WTC11 (cell line): ENCODE measurements at regions not wholly inside any gene's neighbourhood (a gene's known extent, or its start where the extent isn't known, plus 50 kb on each side); places are given as distances from the start of the nearest gene placed in this dataset.

Source experiments
- ATF3 ChIP-seq: sonication (generic); formaldehyde crosslinking; conservative IDR thresholded peaks from 2 replicates; pipeline ENCODE4 v1.8.1; 2022; ENCODE audit warnings: mild to moderate bottlenecking, missing genetic modification reagents
- CREM ChIP-seq: sonication (generic); formaldehyde crosslinking; IDR thresholded peaks from 2 replicates; pipeline ENCODE4 v1.8.1; 2022; ENCODE audit warnings: mild to moderate bottlenecking, missing genetic modification reagents, moderate library complexity
- CTCF ChIP-seq: fragments of 200-600 bp; IDR thresholded peaks from 2 replicates; pipeline ENCODE4 v1.8.0; 2022; ENCODE audit warnings: antibody characterized with exemption
- MYBL2 ChIP-seq: sonication (generic); formaldehyde crosslinking; IDR thresholded peaks from 2 replicates; pipeline ENCODE4 v1.8.1; 2023; ENCODE audit warnings: mild to moderate bottlenecking, moderate library complexity, missing genetic modification reagents
- TF ChIP-seq, protein P1 (sequence below): sonication (generic); formaldehyde crosslinking; IDR thresholded peaks from 2 replicates; pipeline ENCODE4 v1.8.1; 2022; ENCODE audit warnings: mild to moderate bottlenecking, moderate library complexity, missing genetic modification reagents
- TF ChIP-seq, protein P2 (sequence below): sonication (generic); formaldehyde crosslinking; IDR thresholded peaks from 2 replicates; pipeline ENCODE4 v1.8.1; 2023; ENCODE audit warnings: mild to moderate bottlenecking, missing genetic modification reagents

DNA sequence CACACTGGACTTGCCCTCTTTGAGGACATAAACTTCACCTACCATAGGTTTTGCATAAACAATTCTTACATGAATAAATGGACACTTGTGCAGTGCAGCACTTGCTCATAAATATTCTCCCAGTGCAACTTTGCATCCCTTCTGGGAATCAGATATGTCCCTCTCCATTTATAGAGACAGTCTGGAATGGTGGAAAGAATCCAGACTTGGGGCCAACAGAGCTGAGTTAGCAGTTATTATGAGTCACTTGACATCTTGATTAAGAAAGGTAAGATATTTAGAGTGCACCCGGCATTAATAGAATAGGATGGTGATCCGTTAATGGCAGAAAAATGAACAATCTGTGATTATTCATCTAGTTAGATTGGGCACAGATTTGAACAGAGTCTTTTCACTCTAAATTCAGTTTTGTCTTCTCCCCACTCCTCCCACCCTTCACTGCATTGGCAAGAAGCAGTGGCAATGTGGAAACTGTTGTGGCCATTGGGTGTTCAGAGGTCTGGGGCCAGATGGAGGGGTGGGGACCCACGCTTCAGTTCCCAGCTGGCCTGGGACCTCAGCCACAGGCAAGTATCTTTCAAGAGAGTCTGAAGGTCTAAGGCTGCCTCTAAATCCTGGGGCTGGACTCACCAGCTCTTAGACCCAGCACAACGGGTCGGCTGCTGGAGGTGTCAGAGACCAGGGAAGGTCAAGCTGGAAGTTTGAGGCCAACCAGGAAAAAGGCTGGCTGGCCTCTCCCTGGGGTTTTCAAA is 58.9 kb upstream of the KY start:
- TF ChIP-seq CTCF (no peak), CREM (CRISPR knock-in tag) (no peak), MYBL2 (CRISPR knock-in tag) (no peak), ATF3 (CRISPR knock-in tag) (no peak)
- TF ChIP-seq, protein P1, sequence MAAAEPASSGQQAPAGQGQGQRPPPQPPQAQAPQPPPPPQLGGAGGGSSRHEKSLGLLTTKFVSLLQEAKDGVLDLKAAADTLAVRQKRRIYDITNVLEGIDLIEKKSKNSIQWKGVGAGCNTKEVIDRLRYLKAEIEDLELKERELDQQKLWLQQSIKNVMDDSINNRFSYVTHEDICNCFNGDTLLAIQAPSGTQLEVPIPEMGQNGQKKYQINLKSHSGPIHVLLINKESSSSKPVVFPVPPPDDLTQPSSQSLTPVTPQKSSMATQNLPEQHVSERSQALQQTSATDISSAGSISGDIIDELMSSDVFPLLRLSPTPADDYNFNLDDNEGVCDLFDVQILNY (CRISPR knock-in tag) = no peak
- TF ChIP-seq, protein P2, sequence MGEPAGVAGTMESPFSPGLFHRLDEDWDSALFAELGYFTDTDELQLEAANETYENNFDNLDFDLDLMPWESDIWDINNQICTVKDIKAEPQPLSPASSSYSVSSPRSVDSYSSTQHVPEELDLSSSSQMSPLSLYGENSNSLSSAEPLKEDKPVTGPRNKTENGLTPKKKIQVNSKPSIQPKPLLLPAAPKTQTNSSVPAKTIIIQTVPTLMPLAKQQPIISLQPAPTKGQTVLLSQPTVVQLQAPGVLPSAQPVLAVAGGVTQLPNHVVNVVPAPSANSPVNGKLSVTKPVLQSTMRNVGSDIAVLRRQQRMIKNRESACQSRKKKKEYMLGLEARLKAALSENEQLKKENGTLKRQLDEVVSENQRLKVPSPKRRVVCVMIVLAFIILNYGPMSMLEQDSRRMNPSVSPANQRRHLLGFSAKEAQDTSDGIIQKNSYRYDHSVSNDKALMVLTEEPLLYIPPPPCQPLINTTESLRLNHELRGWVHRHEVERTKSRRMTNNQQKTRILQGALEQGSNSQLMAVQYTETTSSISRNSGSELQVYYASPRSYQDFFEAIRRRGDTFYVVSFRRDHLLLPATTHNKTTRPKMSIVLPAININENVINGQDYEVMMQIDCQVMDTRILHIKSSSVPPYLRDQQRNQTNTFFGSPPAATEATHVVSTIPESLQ = no peak
